Adrenal gland (tissue), 9 donors: ENCODE measurements at regions not wholly inside any gene's neighbourhood (a gene's known extent, or its start where the extent isn't known, plus 50 kb on each side); places are given as distances from the start of the nearest gene placed in this dataset.

Experiments
- DNase-seq, 7 donors: peaks; one replicate each; pipeline ENCODE4 v3.0.0-alpha.2; 2019 to 2020
- H3K27ac ChIP-seq, 5 donors: fragments of 200-600 bp; sonication (generic) in 4 of 5; 1 replicate in 3 of 5; 2 replicates in 2 of 5; pipeline versions ENCODE4 v1.5.1 to v1.8.0; 2016 to 2020; ENCODE audit warnings: mild to moderate bottlenecking in 1 of 5
- H3K27me3 ChIP-seq: fragments of 200-600 bp; 2 replicates; pipeline ENCODE4 v1.8.0; 2021
- H3K36me3 ChIP-seq, 2 donors: fragments of 200-600 bp; replicated peaks in 1 of 2; 1 replicate in 1 of 2; 2 replicates in 1 of 2; pipeline versions ENCODE4 v1.5.1 to v1.8.0; 2018 to 2022
- H3K4me1 ChIP-seq, 2 donors: fragments of 200-600 bp; replicated peaks in 1 of 2; 1 replicate in 1 of 2; 2 replicates in 1 of 2; pipeline versions ENCODE4 v1.5.1 to v1.8.0; 2018 to 2021
- H3K4me3 ChIP-seq, 4 donors: fragments of 200-600 bp; sonication (generic) in 3 of 4; one replicate each; pipeline ENCODE4 v1.5.1; 2016 to 2018
- H3K9me3 ChIP-seq, 3 donors: fragments of 200-600 bp; sonication (generic) in 1 of 3; replicated peaks in 1 of 3; 1 replicate in 2 of 3; 2 replicates in 1 of 3; pipeline versions ENCODE4 v1.5.1 to v1.8.0; 2016 to 2021
- CTCF ChIP-seq, 6 experiments: fragments of 450-650 bp in 4 of 6; fragments of 200-600 bp in 2 of 6; sonication (generic) in 1 of 6; IDR thresholded peaks; 1 replicate in 5 of 6; 2 replicates in 1 of 6; pipeline versions ENCODE4 v1.5.1 to v1.8.0; 2016 to 2021; ENCODE audit warnings: antibody characterized with exemption in 6 of 6, mild to moderate bottlenecking in 2 of 6, moderate library complexity in 1 of 6
- POLR2A ChIP-seq, 2 donors: fragments of 450-650 bp; IDR thresholded peaks; one replicate each; pipeline ENCODE4 v1.6.1; 2017; ENCODE audit warnings: antibody characterized with exemption in 2 of 2, mild to moderate bottlenecking in 2 of 2, moderate library complexity in 1 of 2
- WGBS, 4 donors: extraction: QIAGEN DNeasy Blood & Tissue Kit in 2 of 4; methylation state at CpG; one replicate each; pipeline versions ENCODE4 v1.1.5 to v1.1.7; 2013 to 2017; 5-methylcytosine and 5-hydroxymethylcytosine counted together
- intact Hi-C, 2 donors: fragments of 100-400 bp; cut with DNase I; formaldehyde crosslinking; loops; one replicate each; pipeline versions ENCODE4 v1.14.1 to v1.15.0; 2022 to 2023
- donor health status: healthy with polysubstance abuse.
- donor health status: Bipolar disorder and iron deficiency.
- donor health status: DM: yes; HTN: yes; CAD: no.
- donor health status: DM: no; HTN: no; CAD: no.
- donor health status: DM: no; HTN: no; CAD: no.

GRCh38 chr3:41026394-41027177 is 172.7 kb upstream of the CTNNB1 start:
- peak; percentile 86 to 96 (median 93) for DNase-seq
- Histone ChIP-seq H3K36me3 (no peaks in the 10 kb centered on the region), H3K4me1 (peaks cover 0 to 20% of the 10 kb centered on the region in 2 donors), H3K4me3 (no peak overlapping the region), H3K9me3 (no peaks in the 10 kb centered on the region), H3K27ac (peak overlapping the region in 3 of 5 donors; percentile 23 to 77 (median 69)), H3K27me3 (no peaks in the 10 kb centered on the region)
- intact Hi-C loops: no loop called here
- WGBS, 4 donors: 1 to 12% (median 7%) methylated on average over 3 of the region's 3 CpGs
- TF ChIP-seq POLR2A (IDR thresholded peaks at IDR 0.05) (peak in 1 of 2 donors; percentile 46), CTCF (IDR thresholded peaks at IDR 0.05) (peak in 1 of 6 experiments; percentile 12)

- Histone ChIP-seq H3K4me1 (peaks cover 0 to 20% of the 10 kb centered on the region in 2 donors), H3K27ac (no peak overlapping the region), H3K36me3 (no peaks in the 10 kb centered on the region), H3K27me3 (no peaks in the 10 kb centered on the region), H3K4me3 (no peak overlapping the region), H3K9me3 (no peaks in the 10 kb centered on the region)
- DNase-seq: peak in 3 of 7 donors; percentile 13 to 61 (median 31)
- TF ChIP-seq CTCF (IDR thresholded peaks at IDR 0.05): no peak
- no peak for TF ChIP-seq POLR2A (IDR thresholded peaks at IDR 0.05)
- 53 to 80% (median 70%) methylated on average over 3 of the region's 3 CpGs for WGBS, 4 donors
- intact Hi-C loops: no loop called here
Measured at GRCh38 chr3:41029356-41029755, 169.9 kb upstream of the CTNNB1 start.

- Histone ChIP-seq H3K4me1 (peaks cover 0 to 20% of the 10 kb centered on the region in 2 donors), H3K36me3 (no peaks in the 10 kb centered on the region), H3K4me3 (no peak overlapping the region), H3K27ac (no peak overlapping the region), H3K27me3 (no peaks in the 10 kb centered on the region), H3K9me3 (no peaks in the 10 kb centered on the region)
- DNase-seq: no peak
- 89 to 96% (median 91%) methylated on average over 4 of the region's 4 CpGs for WGBS, 4 donors
- TF ChIP-seq POLR2A (IDR thresholded peaks at IDR 0.05) (no peak), CTCF (IDR thresholded peaks at IDR 0.05) (no peak)
- intact Hi-C loops: no loop called here
Measured at GRCh38 chr3:41030220-41030619, 169.1 kb upstream of the CTNNB1 start.

- Histone ChIP-seq H3K36me3 (no peaks in the 10 kb centered on the region), H3K9me3 (no peaks in the 10 kb centered on the region), H3K27me3 (no peaks in the 10 kb centered on the region), H3K27ac (no peak overlapping the region), H3K4me1 (peaks cover 0 to 13% of the 10 kb centered on the region in 2 donors), H3K4me3 (no peak overlapping the region)
- intact Hi-C loops: no loop called here
- peak in 1 of 7 donors; percentile 15 for DNase-seq
- TF ChIP-seq CTCF (IDR thresholded peaks at IDR 0.05): no peak
- TF ChIP-seq POLR2A (IDR thresholded peaks at IDR 0.05): no peak
- WGBS, 4 donors: 50 to 58% (median 54%) methylated on average over 2 of the region's 2 CpGs
Measured at GRCh38 chr3:41031401-41031800, 167.9 kb upstream of the CTNNB1 start.
